ENCODE measurements at regions not wholly inside any gene's neighbourhood (a gene's known extent, or its start where the extent isn't known, plus 50 kb on each side); places are given as distances from the start of the nearest gene placed in this dataset.
A peak's percentile ranks its signal among the peaks of the same experiment; 100 is the strongest.

- Mint-ChIP-seq H3K27ac (no peak overlapping the region), H3K27me3 (peaks cover 0 to 27% (median 9%) of the 10 kb centered on the region in 5 donors), H3K36me3 (no peaks in the 10 kb centered on the region), H3K4me1 (no peaks in the 10 kb centered on the region), H3K9me3 (peaks cover 5 to 38% (median 12%) of the 10 kb centered on the region in 11 donors), H3K4me3 (no peak overlapping the region)
- no peaks in the 10 kb centered on the region for H3K36me3 ChIP-seq (ENCODE audit: control insufficient read depth in 2 of 3, insufficient read depth in 3 of 3, low read length in 3 of 3)
- no peak overlapping the region for H3K27ac ChIP-seq (ENCODE audit: low read depth, low read length)
- intact Hi-C loops (cut with micrococcal nuclease), result no loop called here
- no peak overlapping the region for H3K4me3 ChIP-seq (ENCODE audit: low read length)
- no peaks in the 10 kb centered on the region for H3K27me3 ChIP-seq (ENCODE audit: control insufficient read depth in 2 of 2, insufficient read depth in 2 of 2, low read length in 2 of 2)
- no peaks in the 10 kb centered on the region for H3K9me3 ChIP-seq (ENCODE audit: control insufficient read depth in 2 of 3, low read length in 3 of 3)
- no peak for ATAC-seq
- CTCF ChIA-PET, result no interaction called here
- no peak for DNase-seq
- POLR2A ChIA-PET, result no interaction called here
- no peaks in the 10 kb centered on the region for H3K4me1 ChIP-seq (ENCODE audit: control insufficient read depth in 2 of 2, insufficient read depth in 2 of 2, low read length in 2 of 2)
Measured at GRCh38 chr11:112863305-112863704, 97.9 kb upstream of the NCAM1 start.

DNA sequence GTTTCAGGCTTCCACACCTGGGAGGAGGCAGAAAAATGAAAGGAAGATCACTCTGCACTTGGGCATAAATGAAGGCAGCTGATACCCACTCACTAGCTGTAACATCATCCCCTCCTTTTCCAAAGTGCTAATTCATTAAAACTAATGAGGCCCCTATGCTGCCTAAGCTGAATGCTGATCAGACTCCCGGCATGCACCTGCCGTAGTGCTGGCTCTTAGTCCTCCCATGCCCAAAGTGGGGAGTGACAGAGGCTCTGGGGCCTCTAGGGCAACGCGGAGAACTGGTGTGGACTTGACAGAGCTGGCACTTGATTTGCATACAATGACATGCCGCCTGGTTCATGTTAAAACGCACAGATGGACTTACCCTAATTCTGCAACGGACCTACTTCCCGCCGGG lies 96.5 kb upstream of the NCAM1 start:
- Mint-ChIP-seq H3K4me3 (no peak overlapping the region), H3K27ac (no peak overlapping the region), H3K27me3 (peaks cover 0 to 23% (median 9%) of the 10 kb centered on the region in 5 donors), H3K9me3 (peaks cover 3 to 27% (median 9%) of the 10 kb centered on the region in 11 donors), H3K36me3 (no peaks in the 10 kb centered on the region), H3K4me1 (no peaks in the 10 kb centered on the region)
- Histone ChIP-seq H3K4me1 (ENCODE audit: control insufficient read depth in 2 of 2, insufficient read depth in 2 of 2, low read length in 2 of 2) (no peaks in the 10 kb centered on the region), H3K4me3 (ENCODE audit: low read length) (no peak overlapping the region), H3K27ac (ENCODE audit: low read depth, low read length) (no peak overlapping the region), H3K36me3 (ENCODE audit: control insufficient read depth in 2 of 3, insufficient read depth in 3 of 3, low read length in 3 of 3) (no peaks in the 10 kb centered on the region), H3K9me3 (ENCODE audit: control insufficient read depth in 2 of 3, low read length in 3 of 3) (no peaks in the 10 kb centered on the region), H3K27me3 (ENCODE audit: control insufficient read depth in 2 of 2, insufficient read depth in 2 of 2, low read length in 2 of 2) (no peaks in the 10 kb centered on the region)
- ATAC-seq (no peak), DNase-seq (no peak)
- POLR2A ChIA-PET, result no interaction called here
- CTCF ChIA-PET, result no interaction called here
- intact Hi-C loops (cut with micrococcal nuclease), result no loop called here

DNA sequence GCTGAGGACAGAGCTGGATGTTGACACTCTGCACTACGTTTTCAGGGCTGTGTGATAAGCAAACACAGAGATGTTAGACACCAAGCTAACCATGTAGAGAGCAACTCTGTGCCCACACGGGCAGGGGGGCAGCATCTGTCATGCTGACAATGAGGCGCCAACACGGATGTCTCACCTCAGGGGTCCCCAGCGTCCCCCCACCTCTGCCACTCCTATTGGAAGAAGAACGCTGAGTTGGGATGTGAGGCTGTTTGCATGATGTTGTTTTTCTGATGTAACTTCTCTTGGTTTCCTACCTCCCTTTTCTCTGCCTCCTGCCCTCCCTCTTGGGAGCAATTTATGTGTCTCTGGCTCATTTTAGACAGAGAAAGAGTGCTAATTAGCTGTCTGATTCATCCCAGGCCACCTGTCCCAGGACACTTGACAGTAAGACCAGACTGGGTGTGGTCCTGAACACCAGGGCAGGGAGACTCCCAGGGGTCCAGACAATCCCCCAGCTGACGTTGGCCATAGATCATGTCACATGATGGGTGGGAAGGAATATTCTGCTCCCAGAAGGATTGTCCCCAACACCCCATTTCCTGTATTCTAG lies 89.2 kb upstream of the NCAM1 start:
- Mint-ChIP-seq H3K4me3 (no peak overlapping the region), H3K4me1 (peaks cover 0 to 10% (median 0%) of the 10 kb centered on the region in 7 donors), H3K27ac (no peak overlapping the region), H3K36me3 (no peaks in the 10 kb centered on the region), H3K27me3 (peaks cover 5 to 31% (median 13%) of the 10 kb centered on the region in 5 donors), H3K9me3 (peaks cover 0 to 3% (median 0%) of the 10 kb centered on the region in 11 donors)
- POLR2A ChIA-PET, result interaction anchor here (0.6 kb wide), 1 partner anchor 697 kb away, joined by 4 read pairs; no protein-coding TSS in a partner anchor
- Histone ChIP-seq H3K36me3 (ENCODE audit: control insufficient read depth in 2 of 3, insufficient read depth in 3 of 3, low read length in 3 of 3) (no peaks in the 10 kb centered on the region), H3K27ac (ENCODE audit: low read depth, low read length) (no peak overlapping the region), H3K4me3 (ENCODE audit: low read length) (no peak overlapping the region), H3K4me1 (ENCODE audit: control insufficient read depth in 2 of 2, insufficient read depth in 2 of 2, low read length in 2 of 2) (no peaks in the 10 kb centered on the region), H3K9me3 (ENCODE audit: control insufficient read depth in 2 of 3, low read length in 3 of 3) (no peaks in the 10 kb centered on the region), H3K27me3 (ENCODE audit: control insufficient read depth in 2 of 2, insufficient read depth in 2 of 2, low read length in 2 of 2) (no peaks in the 10 kb centered on the region)
- CTCF ChIA-PET, result no interaction called here
- ATAC-seq (no peak), DNase-seq (no peak)
- intact Hi-C loops (cut with micrococcal nuclease), result no loop called here

DNA sequence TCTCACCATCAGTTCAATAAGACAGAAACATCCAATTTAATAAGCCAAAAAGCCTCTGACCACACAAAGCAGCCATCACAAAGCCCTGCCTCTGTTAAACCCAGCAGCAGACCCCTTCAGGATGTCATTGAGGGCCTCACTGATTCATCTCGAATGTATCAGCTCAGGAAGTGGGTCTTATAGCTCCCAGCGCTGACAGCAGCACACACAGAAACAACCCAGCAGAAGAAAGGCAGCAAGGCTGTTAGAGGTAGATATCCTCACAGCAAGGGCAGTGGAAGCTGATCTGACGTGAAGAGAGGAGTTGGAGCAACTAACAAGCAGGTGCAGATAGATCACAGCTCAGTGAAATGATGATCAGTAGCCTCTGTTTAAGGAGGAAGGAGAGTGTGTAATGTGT lies 86.2 kb upstream of the NCAM1 start:
- DNase-seq (no peak), ATAC-seq (no peak)
- no peak overlapping the region for H3K27ac ChIP-seq (ENCODE audit: low read depth, low read length)
- H3K27me3 ChIP-seq (ENCODE audit: control insufficient read depth in 2 of 2, insufficient read depth in 2 of 2, low read length in 2 of 2), result no peaks in the 10 kb centered on the region
- no peaks in the 10 kb centered on the region for H3K4me1 ChIP-seq (ENCODE audit: control insufficient read depth in 2 of 2, insufficient read depth in 2 of 2, low read length in 2 of 2)
- no peak overlapping the region for H3K27ac Mint-ChIP-seq
- no peak overlapping the region for H3K4me3 ChIP-seq (ENCODE audit: low read length)
- peaks cover 0 to 3% (median 0%) of the 10 kb centered on the region in 11 donors for H3K9me3 Mint-ChIP-seq
- H3K27me3 Mint-ChIP-seq, result peaks cover 5 to 18% (median 6%) of the 10 kb centered on the region in 5 donors
- H3K36me3 Mint-ChIP-seq, result no peaks in the 10 kb centered on the region
- intact Hi-C loops (cut with micrococcal nuclease), result no loop called here
- ChIA-PET POLR2A (no interaction called here), CTCF (no interaction called here)
- no peaks in the 10 kb centered on the region for H3K9me3 ChIP-seq (ENCODE audit: control insufficient read depth in 2 of 3, low read length in 3 of 3)
- H3K4me3 Mint-ChIP-seq, result no peak overlapping the region
- peaks cover 0 to 11% (median 0%) of the 10 kb centered on the region in 7 donors for H3K4me1 Mint-ChIP-seq
- no peaks in the 10 kb centered on the region for H3K36me3 ChIP-seq (ENCODE audit: control insufficient read depth in 2 of 3, insufficient read depth in 3 of 3, low read length in 3 of 3)

DNA sequence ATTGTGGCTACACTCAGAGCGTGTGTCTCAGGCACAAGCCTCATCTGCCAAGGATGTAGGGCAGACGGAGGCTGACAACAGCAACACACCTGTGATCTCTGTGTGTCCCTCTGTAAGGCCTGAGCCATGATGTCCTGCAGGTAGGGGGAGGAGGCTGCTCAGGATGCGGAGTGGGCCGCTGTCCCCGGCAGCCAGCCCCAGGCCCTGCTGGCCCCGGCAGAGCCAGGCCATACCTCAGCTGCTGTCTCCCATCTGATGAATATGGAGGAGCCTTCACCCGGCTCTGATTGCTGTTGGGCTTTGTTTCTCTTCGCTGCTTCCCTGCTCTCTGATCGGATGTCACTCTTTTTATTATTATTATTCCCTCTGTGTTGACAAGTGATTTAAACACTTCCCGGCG lies 83.6 kb upstream of the NCAM1 start:
- Histone ChIP-seq H3K9me3 (ENCODE audit: control insufficient read depth in 2 of 3, low read length in 3 of 3) (no peaks in the 10 kb centered on the region), H3K4me3 (ENCODE audit: low read length) (no peak overlapping the region), H3K4me1 (ENCODE audit: control insufficient read depth in 2 of 2, insufficient read depth in 2 of 2, low read length in 2 of 2) (peaks cover 0 to 3% of the 10 kb centered on the region in 2 donors), H3K27me3 (ENCODE audit: control insufficient read depth in 2 of 2, insufficient read depth in 2 of 2, low read length in 2 of 2) (no peaks in the 10 kb centered on the region), H3K36me3 (ENCODE audit: control insufficient read depth in 2 of 3, insufficient read depth in 3 of 3, low read length in 3 of 3) (no peaks in the 10 kb centered on the region), H3K27ac (ENCODE audit: low read depth, low read length) (no peak overlapping the region)
- intact Hi-C loops (cut with micrococcal nuclease), result no loop called here
- peaks cover 3 to 16% (median 6%) of the 10 kb centered on the region in 5 donors for H3K27me3 Mint-ChIP-seq
- ChIA-PET POLR2A (no interaction called here), CTCF (no interaction called here)
- H3K36me3 Mint-ChIP-seq, result no peaks in the 10 kb centered on the region
- peaks cover 0 to 4% (median 0%) of the 10 kb centered on the region in 11 donors for H3K9me3 Mint-ChIP-seq
- H3K4me3 Mint-ChIP-seq, result no peak overlapping the region
- H3K27ac Mint-ChIP-seq, result no peak overlapping the region
- no peak for ATAC-seq
- no peak for DNase-seq
- peaks cover 0 to 28% (median 0%) of the 10 kb centered on the region in 7 donors for H3K4me1 Mint-ChIP-seq

DNA sequence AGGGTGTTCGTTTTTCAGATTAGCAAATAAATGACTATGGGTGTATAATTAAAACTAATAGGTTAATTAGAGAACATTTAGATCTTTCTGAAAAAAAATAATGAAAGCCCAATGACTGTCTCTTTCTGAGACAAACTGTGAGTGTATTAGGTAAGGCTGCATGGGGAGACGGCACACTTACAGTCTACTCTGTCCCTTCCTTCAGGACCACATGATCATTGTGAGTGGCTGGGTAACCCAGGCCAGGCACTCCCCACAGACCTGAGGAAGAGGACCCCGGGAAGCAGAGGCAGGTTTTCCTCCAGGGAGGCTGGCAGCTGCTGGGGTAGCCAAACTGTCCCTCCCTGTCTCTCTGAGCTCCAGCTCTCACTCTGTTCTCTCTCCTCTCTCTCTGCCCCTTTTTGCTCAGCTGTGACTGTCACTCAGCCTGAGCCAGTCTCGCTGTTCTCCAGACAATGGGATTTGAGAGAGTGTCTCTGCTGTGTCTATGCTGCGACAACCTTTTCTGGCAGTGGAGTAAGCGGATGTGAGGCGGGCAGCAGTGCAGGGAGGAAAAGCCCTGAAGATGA lies 83.1 kb upstream of the NCAM1 start:
- ChIA-PET POLR2A (no interaction called here), CTCF (no interaction called here)
- no peak overlapping the region for H3K4me3 ChIP-seq (ENCODE audit: low read length)
- H3K36me3 Mint-ChIP-seq, result no peaks in the 10 kb centered on the region
- DNase-seq (no peak), ATAC-seq (no peak)
- intact Hi-C loops (cut with micrococcal nuclease), result no loop called here
- H3K4me1 Mint-ChIP-seq, result peaks cover 0 to 31% (median 0%) of the 10 kb centered on the region in 7 donors
- H3K9me3 Mint-ChIP-seq, result peaks cover 0 to 2% (median 0%) of the 10 kb centered on the region in 11 donors
- H3K36me3 ChIP-seq (ENCODE audit: control insufficient read depth in 2 of 3, insufficient read depth in 3 of 3, low read length in 3 of 3), result no peaks in the 10 kb centered on the region
- H3K27ac Mint-ChIP-seq, result no peak overlapping the region
- peaks cover 0 to 12% (median 2%) of the 10 kb centered on the region in 5 donors for H3K27me3 Mint-ChIP-seq
- H3K27ac ChIP-seq (ENCODE audit: low read depth, low read length), result no peak overlapping the region
- no peak overlapping the region for H3K4me3 Mint-ChIP-seq
- no peaks in the 10 kb centered on the region for H3K27me3 ChIP-seq (ENCODE audit: control insufficient read depth in 2 of 2, insufficient read depth in 2 of 2, low read length in 2 of 2)
- H3K4me1 ChIP-seq (ENCODE audit: control insufficient read depth in 2 of 2, insufficient read depth in 2 of 2, low read length in 2 of 2), result peaks cover 0 to 3% of the 10 kb centered on the region in 2 donors
- no peaks in the 10 kb centered on the region for H3K9me3 ChIP-seq (ENCODE audit: control insufficient read depth in 2 of 3, low read length in 3 of 3)

- peak; percentile 22 for ATAC-seq
- Histone ChIP-seq H3K4me3 (ENCODE audit: low read length) (no peak overlapping the region), H3K27ac (ENCODE audit: low read depth, low read length) (no peak overlapping the region), H3K9me3 (ENCODE audit: control insufficient read depth in 2 of 3, low read length in 3 of 3) (no peaks in the 10 kb centered on the region), H3K4me1 (ENCODE audit: control insufficient read depth in 2 of 2, insufficient read depth in 2 of 2, low read length in 2 of 2) (peaks cover 0 to 3% of the 10 kb centered on the region in 2 donors), H3K36me3 (ENCODE audit: control insufficient read depth in 2 of 3, insufficient read depth in 3 of 3, low read length in 3 of 3) (no peaks in the 10 kb centered on the region), H3K27me3 (ENCODE audit: control insufficient read depth in 2 of 2, insufficient read depth in 2 of 2, low read length in 2 of 2) (no peaks in the 10 kb centered on the region)
- H3K4me3 Mint-ChIP-seq, result peak overlapping the region in 1 of 10 donors; percentile 22
- H3K4me1 Mint-ChIP-seq, result peaks cover 0 to 26% (median 0%) of the 10 kb centered on the region in 7 donors
- peaks cover 0 to 2% (median 0%) of the 10 kb centered on the region in 11 donors for H3K9me3 Mint-ChIP-seq
- no peak overlapping the region for H3K27ac Mint-ChIP-seq
- POLR2A ChIA-PET, result no interaction called here
- no peak for DNase-seq
- CTCF ChIA-PET, result no interaction called here
- peaks cover 0 to 4% (median 2%) of the 10 kb centered on the region in 5 donors for H3K27me3 Mint-ChIP-seq
- no peaks in the 10 kb centered on the region for H3K36me3 Mint-ChIP-seq
- intact Hi-C loops (cut with micrococcal nuclease), result no loop called here
Measured at GRCh38 chr11:112880495-112880894, 80.7 kb upstream of the NCAM1 start.
